Tibial nerve (tissue), 4 donors: ENCODE measurements at regions not wholly inside any gene's neighbourhood (a gene's known extent, or its start where the extent isn't known, plus 50 kb on each side); places are given as distances from the start of the nearest gene placed in this dataset.

Experiments used
- DNase-seq, 2 donors: peaks; one replicate each; pipeline ENCODE4 v3.0.0-alpha.2; 2019; ENCODE audit warnings: low spot score in 2 of 2
- H3K27ac ChIP-seq, 4 donors: fragments of 200-600 bp; sonication (generic) in 3 of 4; one replicate each; pipeline ENCODE4 v1.5.1; 2017 to 2019; ENCODE audit warnings: mild to moderate bottlenecking in 1 of 4
- H3K27me3 ChIP-seq, 2 donors: fragments of 200-600 bp; sonication (generic) in 1 of 2; one replicate each; pipeline versions ENCODE4 v1.5.1 to v1.6.0; 2017 to 2019
- H3K36me3 ChIP-seq, 3 donors: fragments of 200-600 bp; sonication (generic); one replicate each; pipeline ENCODE4 v1.5.1; 2018 to 2019
- H3K4me1 ChIP-seq, 4 donors: fragments of 200-600 bp; sonication (generic) in 3 of 4; one replicate each; pipeline ENCODE4 v1.5.1; 2017 to 2019
- H3K4me3 ChIP-seq, 4 donors: fragments of 200-600 bp; sonication (generic) in 3 of 4; one replicate each; pipeline ENCODE4 v1.5.1; 2017 to 2019; ENCODE audit warnings: mild to moderate bottlenecking in 1 of 4, moderate library complexity in 1 of 4
- H3K9me3 ChIP-seq, 4 donors: fragments of 200-600 bp; sonication (generic) in 3 of 4; one replicate each; pipeline ENCODE4 v1.5.1; 2017 to 2019
- CTCF ChIP-seq, 5 experiments: fragments of 200-600 bp in 3 of 5; fragments of 450-650 bp in 2 of 5; sonication (generic) in 3 of 5; IDR thresholded peaks; one replicate each; pipeline ENCODE4 v1.5.1; 2016 to 2019; ENCODE audit warnings: antibody characterized with exemption in 5 of 5, mild to moderate bottlenecking in 3 of 5, moderate library complexity in 2 of 5
- EP300 ChIP-seq, 2 donors: sonication (generic); formaldehyde crosslinking; IDR thresholded peaks; one replicate each; pipeline ENCODE4 v1.6.1; 2017; ENCODE audit warnings: antibody characterized with exemption in 2 of 2, mild to moderate bottlenecking in 1 of 2
- POLR2A ChIP-seq, 2 donors: fragments of 450-650 bp; IDR thresholded peaks; one replicate each; pipeline ENCODE4 v1.6.1; 2017; ENCODE audit warnings: antibody characterized with exemption in 2 of 2, mild to moderate bottlenecking in 2 of 2, moderate library complexity in 2 of 2
- WGBS, 2 donors: methylation state at CpG; one replicate each; pipeline ENCODE4 v1.1.5; 2018; 5-methylcytosine and 5-hydroxymethylcytosine counted together

GRCh38 chr15:39442898-39443297, 138.0 kb upstream of the THBS1 start:
- no peak overlapping the region for H3K4me3 ChIP-seq
- no peak overlapping the region for H3K27ac ChIP-seq
- H3K27me3 ChIP-seq = no peaks in the 10 kb centered on the region
- no peaks in the 10 kb centered on the region for H3K36me3 ChIP-seq
- H3K9me3 ChIP-seq = no peaks in the 10 kb centered on the region
- H3K4me1 ChIP-seq = no peaks in the 10 kb centered on the region
- TF ChIP-seq POLR2A (IDR thresholded peaks at IDR 0.05) (no peak), EP300 (IDR thresholded peaks at IDR 0.05) (no peak), CTCF (IDR thresholded peaks at IDR 0.05) (no peak)
- DNase-seq = no peak
- WGBS, 2 donors = 85 to 92% methylated on average over 2 of the region's 2 CpGs

GRCh38 chr15:39443659-39444219, 137.1 kb upstream of the THBS1 start:
- TF ChIP-seq CTCF (IDR thresholded peaks at IDR 0.05) = no peak
- no peak for TF ChIP-seq POLR2A (IDR thresholded peaks at IDR 0.05)
- no peak for TF ChIP-seq EP300 (IDR thresholded peaks at IDR 0.05)
- H3K4me1 ChIP-seq = no peaks in the 10 kb centered on the region
- no peaks in the 10 kb centered on the region for H3K36me3 ChIP-seq
- H3K27ac ChIP-seq = no peak overlapping the region
- H3K9me3 ChIP-seq = no peaks in the 10 kb centered on the region
- H3K4me3 ChIP-seq = no peak overlapping the region
- 89 to 96% methylated on average over 4 of the region's 4 CpGs for WGBS, 2 donors
- no peak for DNase-seq
- no peaks in the 10 kb centered on the region for H3K27me3 ChIP-seq

DNA sequence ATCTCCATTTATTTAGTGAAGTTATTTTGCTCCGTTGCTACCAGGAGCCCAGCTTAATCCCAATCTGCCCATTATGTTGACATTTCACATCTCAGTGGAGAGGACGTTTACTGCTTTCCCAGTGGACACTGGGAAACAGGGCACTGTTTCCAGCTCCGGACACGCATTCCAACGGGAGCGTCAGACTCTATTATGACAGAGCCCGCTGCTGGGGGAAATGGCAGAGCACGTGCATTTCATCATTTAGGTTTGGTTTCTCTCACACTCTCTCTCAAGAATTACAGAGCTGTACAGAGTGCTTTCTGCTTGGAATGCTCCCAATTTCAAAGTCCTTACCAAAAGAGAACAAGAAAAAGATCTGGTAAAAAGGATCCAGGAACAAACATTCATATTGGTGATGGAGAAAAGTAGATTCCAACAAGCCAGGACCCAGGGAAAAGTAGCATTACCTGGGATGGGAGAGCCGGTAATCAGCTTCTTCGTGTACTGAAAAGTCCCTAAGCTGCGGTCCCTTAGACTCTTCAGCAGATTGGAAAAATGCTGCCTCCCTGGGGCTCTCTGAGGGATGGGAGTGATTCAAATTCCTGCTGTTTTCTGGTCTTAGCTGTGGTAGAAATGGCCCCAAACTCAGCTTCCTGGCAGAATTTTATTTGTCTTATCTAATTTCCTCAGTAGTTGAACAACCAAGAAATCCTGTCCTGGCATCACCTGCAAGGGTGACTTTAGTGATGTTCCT, 136.0 kb upstream of the THBS1 start:
- TF ChIP-seq EP300 (IDR thresholded peaks at IDR 0.05) (no peak), POLR2A (IDR thresholded peaks at IDR 0.05) (no peak), CTCF (IDR thresholded peaks at IDR 0.05) (no peak)
- Histone ChIP-seq H3K4me3 (no peak overlapping the region), H3K27me3 (no peaks in the 10 kb centered on the region), H3K36me3 (no peaks in the 10 kb centered on the region), H3K9me3 (no peaks in the 10 kb centered on the region), H3K27ac (no peak overlapping the region), H3K4me1 (no peaks in the 10 kb centered on the region)
- WGBS, 2 donors = 56 to 58% methylated on average over 11 of the region's 11 CpGs
- DNase-seq = no peak

DNA sequence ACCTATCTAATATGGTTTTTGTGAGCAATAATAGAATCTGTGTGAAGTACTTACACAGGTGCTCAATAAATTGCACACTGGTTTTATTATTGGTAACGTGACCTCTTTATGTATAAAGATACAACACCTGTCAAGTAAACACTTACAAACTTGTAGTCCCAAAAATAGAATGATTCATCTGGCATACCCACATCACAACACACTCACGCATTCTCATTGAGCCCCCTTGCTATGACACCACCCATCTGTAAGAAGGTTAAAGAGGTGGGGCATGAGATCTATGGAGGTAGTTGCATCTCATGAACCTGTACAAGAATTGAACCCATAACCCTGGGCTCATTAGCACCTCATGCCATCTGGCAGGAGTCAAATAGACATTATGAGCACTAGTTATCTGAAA, 134.9 kb upstream of the THBS1 start:
- no peak for TF ChIP-seq CTCF (IDR thresholded peaks at IDR 0.05)
- TF ChIP-seq POLR2A (IDR thresholded peaks at IDR 0.05) = no peak
- H3K9me3 ChIP-seq = no peaks in the 10 kb centered on the region
- no peak overlapping the region for H3K27ac ChIP-seq
- H3K4me3 ChIP-seq = no peak overlapping the region
- no peak for DNase-seq
- H3K36me3 ChIP-seq = no peaks in the 10 kb centered on the region
- no peaks in the 10 kb centered on the region for H3K27me3 ChIP-seq
- 94 to 95% methylated on average over 2 of the region's 2 CpGs for WGBS, 2 donors
- peaks cover 0 to under 1% (median 0%) of the 10 kb centered on the region in 4 donors for H3K4me1 ChIP-seq

- DNase-seq = no peak
- 79 to 87% methylated on average over 2 of the region's 2 CpGs for WGBS, 2 donors
- TF ChIP-seq EP300 (IDR thresholded peaks at IDR 0.05) (no peak), POLR2A (IDR thresholded peaks at IDR 0.05) (no peak), CTCF (IDR thresholded peaks at IDR 0.05) (no peak)
- Histone ChIP-seq H3K27ac (no peak overlapping the region), H3K27me3 (no peaks in the 10 kb centered on the region), H3K4me3 (no peak overlapping the region), H3K4me1 (peaks cover 0 to 9% (median 2%) of the 10 kb centered on the region in 4 donors), H3K36me3 (no peaks in the 10 kb centered on the region), H3K9me3 (no peaks in the 10 kb centered on the region)
These were observed 133.5 kb upstream of the THBS1 start for GRCh38 chr15:39447346-39447745.
